HG03439 (cell line): ENCODE measurements at regions not wholly inside any gene's neighbourhood (a gene's known extent, or its start where the extent isn't known, plus 50 kb on each side); places are given as distances from the start of the nearest gene placed in this dataset.

Source experiments
- ATAC-seq: cut with Tn5 transposase; IDR thresholded peaks from one replicate; pipeline ENCODE4 v1.9.1; 2021; ENCODE audit warnings: mild to moderate bottlenecking, moderate library complexity; ENCODE audit not compliant: unreplicated experiment

DNA sequence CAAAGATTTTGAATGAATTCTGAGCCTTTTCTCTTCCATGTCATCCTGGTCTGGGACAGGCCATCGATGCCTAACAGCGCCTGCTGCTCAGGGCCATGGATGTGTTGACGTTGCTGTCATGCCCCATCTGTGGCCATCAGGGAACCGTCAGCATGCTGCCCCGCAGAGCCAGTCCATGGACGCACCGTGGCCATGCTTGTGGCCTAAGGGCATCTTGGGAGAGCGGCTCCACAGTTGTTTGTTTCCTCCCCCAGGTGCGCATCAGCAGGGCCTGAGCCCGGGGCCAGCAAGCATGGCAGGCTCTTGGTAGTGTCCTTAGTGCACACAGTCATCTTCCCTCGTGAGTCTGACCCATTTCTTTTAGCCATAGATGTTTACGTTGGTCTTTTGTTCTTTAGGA is 142.7 kb downstream of the VAPA start:
- no peak for ATAC-seq

DNA sequence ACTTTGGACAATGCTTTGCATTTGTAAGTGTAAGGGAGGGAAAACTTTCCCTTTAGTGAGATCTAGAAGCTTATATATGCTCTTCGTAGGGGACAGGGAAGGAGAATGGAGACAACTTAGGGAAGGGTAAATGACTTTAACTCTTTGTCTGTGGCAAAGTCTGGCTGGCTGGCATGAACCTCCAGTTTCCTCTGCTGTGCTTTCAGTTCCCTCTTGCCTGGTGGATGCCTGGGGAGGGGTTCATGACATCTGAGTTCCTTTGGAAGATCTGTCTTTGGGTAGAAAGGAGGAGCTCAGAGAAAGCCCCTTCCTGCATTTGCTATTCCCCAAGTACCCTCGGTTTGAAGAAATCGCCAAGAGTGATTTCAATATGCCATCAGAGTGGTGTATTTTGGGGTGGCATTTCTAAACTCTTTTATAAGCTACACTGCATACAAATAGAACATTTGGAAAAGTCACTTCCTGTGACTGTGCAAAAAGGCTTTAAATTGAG is 143.6 kb downstream of the VAPA start:
- ATAC-seq: no peak

DNA sequence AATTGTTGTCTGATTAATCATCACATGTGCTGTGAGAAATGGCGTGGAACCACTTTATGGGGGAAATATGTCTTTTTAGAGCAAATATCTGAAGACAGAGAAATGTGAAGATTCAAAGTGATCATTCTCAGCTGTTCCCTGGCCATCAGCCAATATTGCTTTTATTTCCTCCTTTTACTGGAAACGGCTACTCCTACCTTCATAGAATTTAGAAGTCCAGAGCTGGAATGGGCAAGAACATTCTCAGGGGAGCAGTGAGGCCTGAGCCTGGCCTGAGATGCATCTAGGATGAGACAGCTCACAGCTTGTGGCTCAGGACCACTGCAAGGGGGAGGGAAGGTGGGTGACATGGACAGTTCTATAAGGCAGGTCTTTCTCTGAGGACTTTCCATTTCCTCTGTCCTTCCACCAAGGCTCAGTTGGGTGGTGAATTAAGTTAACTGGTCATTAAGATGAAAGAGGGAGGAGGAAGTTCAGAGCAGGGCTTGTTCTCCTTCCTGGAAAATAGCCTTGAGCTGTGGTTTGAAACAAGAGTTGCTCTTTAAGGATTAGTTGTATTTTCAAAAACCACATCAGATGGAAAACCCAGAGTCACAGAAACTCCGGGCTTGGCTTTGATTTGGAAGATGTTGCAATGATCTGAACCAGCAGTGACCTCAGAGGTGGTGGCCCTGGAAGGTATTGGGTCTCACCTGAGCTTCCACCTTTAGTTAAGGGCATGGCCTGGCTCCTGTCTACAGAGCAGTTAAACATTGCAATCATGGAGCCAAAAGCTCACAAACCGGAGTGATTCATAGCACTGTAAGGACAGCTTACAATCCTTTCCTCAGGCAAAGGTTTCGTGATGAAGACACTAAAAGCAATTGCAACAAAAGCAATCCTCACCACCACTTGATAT is 144.3 kb downstream of the VAPA start:
- no peak for ATAC-seq

DNA sequence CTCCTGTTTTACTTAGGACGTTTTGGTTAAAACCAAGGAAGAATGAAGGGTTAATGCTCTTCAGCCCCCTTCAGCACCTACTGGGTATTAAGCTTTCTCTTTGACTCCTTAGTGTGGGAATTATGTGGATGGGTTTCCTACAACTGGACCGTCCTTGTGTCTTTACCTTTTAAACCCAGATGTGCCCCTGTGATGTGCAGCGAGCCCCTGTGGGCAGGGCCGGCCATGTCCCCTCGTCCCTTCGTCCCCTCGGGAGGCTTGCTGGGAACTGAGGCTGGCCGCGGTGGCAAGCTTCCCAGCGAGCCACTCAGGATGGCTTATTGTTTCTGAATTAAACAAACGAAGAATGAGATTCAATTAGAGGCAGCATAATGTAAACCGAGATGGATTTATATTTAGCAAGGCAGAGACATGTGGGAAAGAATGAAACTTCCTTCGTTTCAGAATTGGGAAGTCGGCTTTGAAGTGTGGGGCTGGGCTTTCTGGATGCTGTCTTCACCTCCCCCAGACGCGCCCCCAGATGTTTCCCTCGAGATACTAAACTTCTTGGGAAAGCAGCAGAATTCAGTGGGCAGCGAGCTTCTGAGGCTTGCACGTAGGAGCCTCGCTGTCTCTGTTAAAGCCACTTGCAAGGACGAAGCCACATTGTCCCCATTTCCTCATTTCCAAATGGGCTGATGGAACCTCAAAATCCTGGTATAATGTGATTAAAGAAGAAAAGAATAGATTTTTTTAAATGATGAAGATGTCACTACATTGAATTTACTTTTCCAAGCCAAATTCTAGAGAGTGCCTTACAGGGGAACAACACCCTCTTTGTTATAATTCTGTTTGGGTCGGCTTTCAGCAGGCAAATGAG is 146.0 kb downstream of the VAPA start:
- ATAC-seq: no peak

DNA sequence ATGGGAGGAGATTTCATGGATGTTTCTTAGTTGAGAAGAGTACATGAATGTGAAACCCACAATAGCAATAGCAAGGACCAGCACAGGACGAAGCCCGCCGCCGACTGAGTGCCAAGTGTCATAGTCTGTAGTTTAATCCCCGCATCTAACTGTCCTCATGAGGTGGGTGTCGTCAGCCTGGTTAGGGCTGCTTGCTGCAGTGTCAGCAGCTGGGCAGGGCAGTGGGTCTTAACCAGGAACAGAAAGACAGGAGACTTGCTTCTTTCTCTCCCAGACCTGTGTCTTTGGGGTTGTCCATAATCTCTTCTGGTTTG is 146.6 kb downstream of the VAPA start:
- ATAC-seq: no peak

DNA sequence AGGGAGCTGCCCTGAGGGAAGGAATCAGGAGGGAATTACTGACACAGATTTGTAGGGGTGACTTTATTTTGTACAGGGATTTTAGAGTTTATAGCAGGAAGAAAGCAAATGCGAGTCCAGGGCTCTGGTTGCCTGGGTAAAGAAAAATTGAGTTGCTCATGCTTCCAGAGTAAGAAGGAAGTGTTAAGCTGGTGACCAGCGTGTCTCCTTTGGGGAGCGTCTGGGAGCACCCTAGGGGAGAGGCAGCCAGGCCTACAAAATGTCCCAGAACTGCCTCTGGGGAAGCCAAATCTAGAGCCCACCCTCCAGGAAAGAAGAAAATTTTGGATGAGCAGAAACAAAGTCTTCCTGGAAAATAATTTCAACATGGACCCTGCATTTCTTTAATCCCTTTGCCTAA is 147.0 kb downstream of the VAPA start:
- ATAC-seq: no peak

DNA sequence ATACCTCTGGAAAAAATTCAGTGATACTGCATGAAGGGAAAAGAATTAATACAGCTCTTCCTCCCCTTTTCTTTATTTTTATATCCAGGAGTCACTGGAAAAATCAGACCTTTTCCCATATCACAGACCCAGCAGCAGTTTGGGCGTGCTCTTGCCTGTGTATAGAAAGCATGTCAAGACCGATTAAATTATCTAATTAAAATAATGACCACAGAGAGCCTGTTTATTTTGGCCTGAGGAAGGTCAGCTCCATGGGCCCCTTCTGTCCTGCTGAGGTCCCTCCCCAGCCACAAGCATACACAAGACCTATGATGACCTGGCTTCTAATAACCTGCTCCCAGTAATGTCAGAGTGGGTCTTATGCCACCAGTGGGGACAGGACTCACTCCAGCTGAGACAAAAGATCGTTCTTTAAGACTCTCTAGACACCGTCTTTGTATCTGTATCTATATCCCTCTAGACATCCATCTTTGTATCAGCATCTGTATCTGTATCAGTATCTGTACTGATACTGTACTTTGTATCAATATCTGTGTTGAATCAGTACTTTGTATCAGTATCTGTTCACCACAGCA is 147.8 kb downstream of the VAPA start:
- no peak for ATAC-seq

DNA sequence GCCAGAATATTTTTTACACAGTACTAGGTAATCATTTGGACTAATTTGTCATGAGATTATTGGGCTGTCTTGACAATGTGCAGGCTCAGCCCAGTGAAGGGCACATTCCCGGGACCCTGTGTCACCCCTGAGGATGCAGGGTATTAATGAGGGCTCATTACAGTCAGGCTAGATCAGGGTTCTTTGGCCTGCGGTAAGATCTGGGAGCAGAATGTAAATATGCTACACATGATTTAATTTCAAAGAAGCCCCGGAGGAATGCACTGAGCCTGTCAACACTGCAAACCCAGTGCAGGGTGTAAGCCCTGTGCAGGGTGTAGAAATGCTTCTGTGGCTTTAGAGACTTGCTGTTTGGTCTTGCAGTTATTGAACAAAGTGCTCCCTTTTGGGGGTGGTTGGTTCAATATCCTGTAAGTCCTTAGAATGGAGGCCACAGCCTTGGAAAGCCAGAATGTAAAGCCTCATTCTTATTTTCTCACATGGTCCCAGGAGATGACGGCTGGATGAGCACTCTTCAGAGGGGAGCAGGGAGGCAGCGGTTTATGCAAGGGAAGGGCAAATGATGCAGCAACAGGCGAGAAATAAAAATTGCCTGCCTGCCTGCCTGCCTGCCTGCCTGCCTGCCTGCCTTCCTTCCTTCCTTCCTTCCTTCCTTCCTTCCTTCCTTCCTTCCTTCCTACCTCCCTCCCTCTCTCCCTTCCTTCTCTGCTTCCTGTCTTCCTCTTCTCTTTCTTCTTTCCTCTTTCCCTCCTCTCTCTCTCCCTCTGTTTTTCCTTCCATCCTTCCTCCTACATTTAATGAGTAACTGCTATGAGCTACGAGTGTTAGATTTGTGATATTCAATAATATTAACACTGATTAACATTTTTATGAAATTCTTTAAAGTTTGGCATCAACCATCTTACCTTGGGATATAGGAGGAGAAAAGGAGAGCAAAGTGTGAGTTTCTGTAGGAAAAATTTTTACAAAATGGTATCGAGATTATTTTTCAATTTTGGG is 148.8 kb downstream of the VAPA start:
- no peak for ATAC-seq

DNA sequence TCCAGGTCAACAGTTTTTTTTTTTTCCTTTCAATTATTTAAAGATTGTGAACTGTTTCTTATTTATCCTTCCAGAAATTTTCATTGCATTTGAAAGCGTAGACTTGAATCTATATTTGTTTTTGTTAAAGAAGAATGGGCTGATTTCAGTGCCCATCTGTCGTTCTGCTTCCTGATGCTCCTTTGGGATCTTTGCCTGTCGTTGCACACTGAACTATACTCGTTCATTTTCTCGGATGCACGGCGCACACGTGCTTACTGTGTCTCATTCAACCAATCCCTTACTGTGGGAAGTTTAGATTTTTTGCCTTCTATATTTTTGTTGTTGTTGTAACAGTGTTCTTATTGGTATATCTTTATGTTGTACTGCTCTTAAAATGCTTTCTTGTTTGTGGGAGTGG is 149.7 kb downstream of the VAPA start:
- ATAC-seq: no peak

DNA sequence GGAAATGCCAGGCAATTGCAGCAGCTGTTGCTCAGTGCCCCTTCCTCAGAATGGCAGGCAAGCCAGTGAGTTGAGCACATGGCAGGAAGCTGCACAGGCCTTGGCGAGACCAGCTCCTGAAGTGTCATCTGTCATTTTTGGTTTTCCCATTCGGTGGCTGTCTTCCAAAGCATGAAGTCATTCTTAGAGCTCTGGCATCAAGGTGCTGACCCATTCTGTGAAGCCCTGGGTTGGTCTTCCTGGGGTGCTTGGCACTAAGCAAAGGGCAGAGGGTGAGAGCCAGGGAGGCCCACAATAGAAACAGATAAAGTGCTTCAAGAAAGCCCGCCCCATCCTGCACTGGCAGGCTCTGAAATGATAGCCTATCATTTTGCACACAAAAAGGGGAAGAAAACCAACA is 150.5 kb downstream of the VAPA start:
- ATAC-seq: no peak

DNA sequence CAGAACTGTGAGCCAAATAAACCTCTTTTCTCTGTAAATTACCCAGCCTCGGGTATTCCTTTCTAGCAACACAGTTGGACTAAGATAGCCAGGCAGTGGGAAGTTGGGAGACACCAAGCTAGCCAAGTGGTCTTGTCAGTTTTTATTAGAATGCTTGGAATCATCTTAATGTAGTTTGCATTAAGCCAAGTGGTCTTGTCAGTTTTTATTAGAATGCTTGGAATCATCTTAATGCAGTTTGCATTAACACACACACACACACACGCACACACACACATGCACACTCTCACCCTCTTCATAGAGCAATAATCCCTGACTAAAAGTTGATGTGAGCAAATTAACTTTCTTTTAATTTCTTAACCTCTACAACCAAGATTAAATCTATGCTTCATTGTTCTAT is 151.5 kb downstream of the VAPA start:
- ATAC-seq: no peak

DNA sequence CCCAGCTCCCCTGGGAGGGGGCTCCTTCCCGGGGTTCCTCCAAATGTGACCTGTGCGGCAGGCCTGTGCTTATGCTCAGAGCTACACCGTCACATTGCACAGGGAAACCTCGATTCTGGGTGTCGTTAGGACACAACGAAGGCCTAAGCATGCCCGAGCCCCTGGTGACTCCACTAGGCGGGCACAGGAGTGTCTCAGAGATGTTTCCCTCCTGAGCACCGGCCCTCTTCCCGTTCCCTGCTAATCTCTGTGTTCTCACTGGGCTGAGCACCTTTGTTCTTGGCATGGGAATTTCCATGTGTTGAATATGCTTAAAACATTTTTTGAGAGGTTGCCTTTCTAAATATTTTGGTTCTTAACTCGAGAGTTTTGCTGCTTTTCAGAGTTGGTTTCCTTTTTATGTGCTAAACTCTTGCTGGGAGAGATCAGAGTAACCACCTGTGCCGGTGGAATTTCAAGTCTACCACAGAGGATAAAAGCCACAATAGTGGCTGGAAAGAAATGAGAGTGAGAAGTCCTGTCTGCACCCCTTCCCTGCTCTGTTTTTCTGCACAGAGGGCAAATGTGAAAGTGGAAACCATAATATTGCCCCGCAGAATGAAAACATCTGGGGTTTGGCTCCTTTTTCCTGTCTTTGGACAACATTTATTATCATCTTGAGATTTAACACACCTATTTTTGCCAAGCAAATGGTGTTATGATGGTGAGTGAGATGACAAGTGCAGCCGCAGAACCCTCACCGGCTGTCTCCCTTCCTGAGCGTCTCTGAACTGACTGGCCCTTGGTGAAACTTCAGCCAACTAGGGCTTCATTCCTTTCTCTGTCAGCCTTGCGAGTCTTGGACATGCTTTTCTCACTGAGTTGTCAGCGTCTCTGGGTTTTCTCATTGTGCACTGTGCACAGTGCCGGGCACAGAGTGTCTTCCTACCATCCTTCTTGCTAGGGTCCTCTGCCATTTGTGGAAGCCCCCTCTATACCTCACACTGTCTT is 154.1 kb downstream of the VAPA start:
- no peak for ATAC-seq

DNA sequence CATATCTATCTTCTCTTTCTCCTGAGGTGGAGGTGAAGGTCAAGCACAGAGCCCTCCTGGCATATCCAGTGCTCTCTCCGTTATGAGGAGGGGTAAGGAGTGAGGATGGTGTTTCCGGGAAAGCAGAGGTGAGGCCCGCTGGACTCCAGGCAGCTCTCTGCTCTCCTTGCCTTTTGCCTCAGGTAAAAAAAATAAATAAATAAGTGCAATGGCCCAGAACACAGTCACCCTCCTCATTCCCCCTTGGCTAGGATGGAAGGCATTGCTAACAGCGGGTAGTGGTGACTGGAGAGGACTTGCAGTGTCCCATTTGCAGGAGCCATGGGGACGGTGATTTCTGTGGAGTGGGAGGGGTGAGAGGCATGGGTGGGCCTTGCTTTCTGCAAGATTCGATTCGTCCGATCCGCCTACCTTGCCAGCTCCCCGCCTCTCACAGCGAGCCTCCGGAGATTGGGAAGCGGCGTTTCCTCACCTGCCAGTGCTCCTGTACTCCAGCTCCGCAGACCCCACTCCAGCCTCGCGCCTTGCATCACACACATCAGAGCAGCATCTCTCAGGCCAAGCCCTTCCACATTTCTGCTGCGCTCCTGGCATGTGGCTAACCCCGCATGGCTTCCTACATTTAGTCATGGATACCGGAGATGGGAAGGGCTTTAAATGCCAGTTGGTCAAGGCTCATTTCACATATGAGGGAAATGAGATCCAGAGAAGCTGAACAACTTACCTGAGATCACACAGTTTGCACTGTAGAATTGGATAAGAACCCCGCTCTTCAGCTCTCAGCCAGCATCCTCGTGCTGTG is 155.2 kb downstream of the VAPA start:
- no peak for ATAC-seq

DNA sequence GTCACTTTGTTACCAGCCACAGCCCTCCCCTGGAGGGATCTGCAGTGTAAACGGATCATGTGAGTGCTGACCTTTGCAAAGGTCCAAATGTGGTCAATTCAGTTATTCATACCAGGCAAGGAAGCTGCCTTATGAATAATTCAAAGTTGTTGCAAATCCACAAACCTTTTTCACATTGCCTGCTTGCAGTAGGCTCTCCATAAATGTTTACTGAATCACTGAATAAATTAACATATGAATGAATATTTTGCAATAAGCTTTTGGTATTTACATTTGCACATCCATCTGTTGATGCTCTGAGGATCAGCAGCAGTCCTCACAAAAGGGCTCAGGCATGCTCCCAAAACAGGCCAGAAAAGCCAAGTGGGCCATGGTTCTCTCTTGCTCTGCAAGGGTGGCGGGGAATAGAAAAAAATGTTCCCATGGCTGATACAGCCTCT is 156.8 kb downstream of the VAPA start:
- no peak for ATAC-seq

DNA sequence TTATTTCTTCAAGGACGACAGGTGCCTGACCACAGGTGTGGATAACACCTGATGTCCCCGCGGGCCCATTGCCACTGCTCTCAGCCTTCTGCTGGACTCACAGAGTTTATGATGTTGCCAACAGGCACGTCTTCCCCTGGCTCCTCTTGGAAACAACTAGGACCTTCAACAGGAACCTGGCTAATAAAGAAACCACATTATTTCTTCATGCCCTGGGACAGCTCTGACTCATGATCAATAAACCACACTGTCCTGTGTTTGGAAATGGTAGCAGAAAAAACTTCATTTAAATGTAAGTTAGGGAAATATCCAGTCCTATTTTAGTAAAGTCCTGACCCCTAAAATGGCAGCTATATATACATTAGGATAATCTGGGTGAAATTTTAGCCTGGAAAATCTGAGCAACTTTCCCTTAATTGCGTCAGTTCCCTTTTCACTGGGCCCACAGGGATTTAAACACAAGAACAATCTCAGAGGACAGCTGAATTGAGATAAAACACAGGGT is 158.9 kb downstream of the VAPA start:
- ATAC-seq: no peak

DNA sequence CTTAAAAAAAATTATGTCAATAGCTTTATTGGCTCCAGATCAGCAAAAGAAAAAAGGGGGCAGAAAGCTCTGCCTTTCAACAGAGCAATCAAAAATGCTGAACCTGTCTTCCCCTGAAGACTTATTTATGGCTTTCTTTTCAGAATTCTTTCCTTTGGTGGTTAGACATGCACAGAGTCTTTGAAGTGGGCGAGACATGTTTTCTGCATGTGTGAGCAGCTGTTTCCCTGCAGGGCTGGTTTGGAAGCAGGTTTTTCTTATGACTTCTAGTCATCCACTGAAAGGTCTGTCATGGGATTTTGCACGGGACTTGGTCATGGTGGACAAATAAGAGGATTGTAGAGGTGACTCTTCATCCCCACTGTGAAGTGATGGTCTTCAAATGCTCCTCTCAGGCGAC is 160.3 kb downstream of the VAPA start:
- no peak for ATAC-seq

DNA sequence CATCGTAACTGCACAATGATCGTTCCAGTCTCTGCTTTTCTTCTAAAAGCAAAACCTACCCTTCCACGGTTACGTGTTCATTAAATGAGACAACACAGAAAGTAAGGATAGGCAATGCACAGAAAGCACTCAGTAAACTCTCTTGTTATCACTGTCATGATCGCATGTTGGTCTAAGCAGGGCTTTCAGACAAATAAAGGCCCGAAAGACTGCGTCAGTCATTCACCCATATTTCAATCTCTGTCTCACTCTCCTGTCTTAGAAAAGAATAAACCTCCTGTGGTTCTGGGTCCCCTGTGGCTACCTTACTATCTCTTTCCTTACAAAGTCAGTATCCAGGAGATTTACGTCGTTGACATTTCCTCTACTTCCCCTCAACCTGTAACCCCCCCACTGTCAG is 160.9 kb downstream of the VAPA start:
- ATAC-seq: no peak

DNA sequence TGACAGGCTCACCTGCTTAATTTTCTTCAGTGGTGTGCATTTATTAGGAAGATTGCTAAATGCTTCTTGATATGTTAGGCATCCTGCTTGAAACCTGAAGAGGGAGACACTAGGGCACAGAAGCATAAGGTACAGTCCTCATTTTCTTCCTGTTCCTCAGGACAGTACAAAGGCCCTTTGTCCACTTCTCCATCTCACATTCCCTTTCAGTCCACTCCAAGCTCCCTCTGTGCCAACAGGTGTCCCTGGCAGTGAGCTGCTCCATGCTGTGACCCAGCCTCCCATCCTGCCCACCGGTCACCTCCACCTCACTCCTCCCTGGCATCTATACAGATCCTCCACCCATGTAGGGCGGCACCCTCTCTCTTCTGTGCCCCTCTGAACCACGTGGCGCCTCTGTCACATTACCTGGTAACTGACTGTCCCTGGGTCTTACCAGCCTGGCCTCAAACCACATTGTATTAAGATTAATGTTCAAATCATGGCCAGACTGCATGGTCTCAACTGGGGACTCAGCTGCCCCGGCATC is 162.8 kb downstream of the VAPA start:
- no peak for ATAC-seq
